H1 (cell line): ENCODE measurements at regions not wholly inside any gene's neighbourhood (a gene's known extent, or its start where the extent isn't known, plus 50 kb on each side); places are given as distances from the start of the nearest gene placed in this dataset.

Source experiments
- CTCF ChIA-PET: fragments of 300-600 bp; sonication (Branson Sonifier 250); formaldehyde crosslinking; loops from one replicate; lab custom pipeline; 2021; ENCODE audit not compliant: partially characterized antibody; lab: Charles Lee
- POLR2A ChIA-PET: fragments of 300-600 bp; sonication (Branson Sonifier 250); formaldehyde crosslinking; loops from one replicate; lab custom pipeline; 2021; ENCODE audit warnings: inconsistent platforms; ENCODE audit not compliant: partially characterized antibody; lab: Charles Lee
- DNase-seq, 2 experiments: peaks; one replicate each; pipeline versions ENCODE4 v3.0.0 to v3.0.0-alpha.2; 2010 to 2022; ENCODE audit warnings: low spot score in 2 of 2, low read depth in 1 of 2, mixed read lengths in 1 of 2
- FAIRE-seq: peaks from 2 replicates; lab custom pipeline; 2011; peaks lifted over from hg19 to GRCh38; lab: Jason Lieb, UNC
- H2AFZ ChIP-seq: 2 replicates; pipeline ENCODE4 v1.8.1; 2012; ENCODE audit warnings: low read length, inconsistent platforms
- H2AK5ac ChIP-seq: 2 replicates; pipeline ENCODE4 v1.6.1; 2013; ENCODE audit warnings: low read depth, low read length
- H2BK120ac ChIP-seq: replicated peaks from 2 replicates; pipeline ENCODE3; 2013; ENCODE audit warnings: low read depth, low read length, inconsistent platforms
- H2BK12ac ChIP-seq: 2 replicates; pipeline ENCODE4 v1.6.1; 2013; ENCODE audit warnings: low read depth, low read length
- H2BK15ac ChIP-seq: 2 replicates; pipeline ENCODE4 v1.6.1; 2013; ENCODE audit warnings: low read length
- H2BK20ac ChIP-seq: 2 replicates; pipeline ENCODE4 v1.6.1; 2013; ENCODE audit warnings: low read length
- H2BK5ac ChIP-seq: 2 replicates; pipeline ENCODE4 v1.6.1; 2013; ENCODE audit warnings: low read depth, low read length
- H3K14ac ChIP-seq: 2 replicates; pipeline ENCODE4 v1.6.1; 2013; ENCODE audit warnings: inconsistent platforms; ENCODE audit not compliant: insufficient read length
- H3K18ac ChIP-seq: 2 replicates; pipeline ENCODE4 v1.6.1; 2013; ENCODE audit warnings: low read length; ENCODE audit errors: extremely low read depth
- H3K23ac ChIP-seq: 2 replicates; pipeline ENCODE4 v1.6.1; 2013; ENCODE audit warnings: inconsistent platforms; ENCODE audit not compliant: insufficient read length
- H3K23me2 ChIP-seq: 2 replicates; pipeline ENCODE4 v1.6.1; 2013; ENCODE audit warnings: low read depth, low read length
- H3K27ac ChIP-seq: 2 replicates; pipeline ENCODE4 v1.6.1; 2011; ENCODE audit warnings: low read depth, low read length, inconsistent platforms
- H3K27me3 ChIP-seq, 4 experiments: replicated peaks in 1 of 4; 1 replicate in 1 of 4; 2 replicates in 3 of 4; pipeline versions ENCODE4 v1.6.1 to v1.8.1; 2011 to 2013; ENCODE audit warnings: low read length in 3 of 4, mild to moderate bottlenecking in 3 of 4, inconsistent platforms in 2 of 4, mixed read lengths in 2 of 4, moderate library complexity in 1 of 4; ENCODE audit not compliant: control insufficient read depth in 3 of 4, insufficient read depth in 3 of 4; ENCODE audit errors: extremely low read depth in 1 of 4
- H3K36me3 ChIP-seq, 4 experiments: 2 replicates each; pipeline versions ENCODE4 v1.6.1 to v1.8.1; 2011 to 2013; ENCODE audit warnings: mild to moderate bottlenecking in 4 of 4, low read length in 3 of 4, moderate library complexity in 2 of 4, control low read depth in 1 of 4, inconsistent platforms in 1 of 4; ENCODE audit not compliant: insufficient read depth in 4 of 4, control insufficient read depth in 2 of 4
- H3K4ac ChIP-seq: replicated peaks from 2 replicates; pipeline ENCODE3; 2013; ENCODE audit warnings: low read length, low read depth, mixed read lengths, inconsistent platforms; ENCODE audit not compliant: insufficient read length
- H3K4me1 ChIP-seq, 4 experiments: replicated peaks in 1 of 4; 1 replicate in 1 of 4; 2 replicates in 3 of 4; pipeline versions ENCODE4 v1.6.1 to v1.8.1; 2011 to 2013; ENCODE audit warnings: low read length in 3 of 4, inconsistent platforms in 2 of 4, mixed read lengths in 1 of 4; ENCODE audit not compliant: insufficient read depth in 4 of 4, control insufficient read depth in 3 of 4
- H3K4me2 ChIP-seq, 2 experiments: 2 replicates each; pipeline versions ENCODE4 v1.6.1 to v1.8.1; 2011 to 2013; ENCODE audit warnings: low read depth in 2 of 2, low read length in 2 of 2, control low read depth in 1 of 2, inconsistent platforms in 1 of 2, mild to moderate bottlenecking in 1 of 2; ENCODE audit not compliant: insufficient read depth in 1 of 2
- H3K4me3 ChIP-seq, 4 experiments: fragments of 200-600, 300-600 bp in 1 of 4; sonication (generic), shearing (Covaris generic), sonication (Bioruptor Twin) in 1 of 4; 2 replicates each; pipeline versions ENCODE4 v1.5.1 to v1.8.1; 2011 to 2016; ENCODE audit warnings: low read length in 4 of 4, low read depth in 3 of 4, control low read depth in 2 of 4, inconsistent platforms in 2 of 4, mild to moderate bottlenecking in 2 of 4, mixed read lengths in 1 of 4, moderate library complexity in 1 of 4; ENCODE audit not compliant: insufficient read depth in 2 of 4; ENCODE audit errors: extremely low read depth in 1 of 4
- H3K56ac ChIP-seq: replicated peaks from 2 replicates; pipeline ENCODE3; 2013; ENCODE audit warnings: low read depth, mild to moderate bottlenecking, mixed read lengths, low read length, inconsistent platforms; ENCODE audit not compliant: insufficient read length
- H3K79me1 ChIP-seq: 2 replicates; pipeline ENCODE4 v1.6.1; 2013; ENCODE audit warnings: low read depth, low read length, control low read depth
- H3K79me2 ChIP-seq, 2 experiments: 2 replicates each; pipeline versions ENCODE4 v1.6.1 to v1.8.1; 2012 to 2013; ENCODE audit warnings: low read length in 2 of 2, mild to moderate bottlenecking in 2 of 2, inconsistent platforms in 1 of 2; ENCODE audit not compliant: insufficient read depth in 2 of 2, control insufficient read depth in 1 of 2
- H3K9ac ChIP-seq, 4 experiments: replicated peaks in 1 of 4; 1 replicate in 1 of 4; 2 replicates in 3 of 4; pipeline versions ENCODE4 v1.6.1 to v1.8.1; 2011 to 2013; ENCODE audit warnings: low read depth in 3 of 4, low read length in 3 of 4, control low read depth in 2 of 4, mild to moderate bottlenecking in 2 of 4, moderate library complexity in 2 of 4, inconsistent platforms in 1 of 4; ENCODE audit errors: extremely low read depth in 1 of 4
- H3K9me3 ChIP-seq, 2 experiments: 2 replicates each; pipeline versions ENCODE4 v1.6.1 to v1.8.1; 2012 to 2013; ENCODE audit warnings: mild to moderate bottlenecking in 2 of 2, moderate library complexity in 2 of 2, control low read depth in 1 of 2, inconsistent platforms in 1 of 2, low read depth in 1 of 2, low read length in 1 of 2, mixed read lengths in 1 of 2; ENCODE audit not compliant: insufficient read depth in 2 of 2
- H4K20me1 ChIP-seq, 2 experiments: replicated peaks in 1 of 2; 2 replicates each; pipeline versions ENCODE3 to v1.8.1; 2011 to 2013; ENCODE audit warnings: inconsistent platforms in 2 of 2, low read length in 2 of 2, mild to moderate bottlenecking in 1 of 2; ENCODE audit not compliant: insufficient read depth in 2 of 2, control insufficient read depth in 1 of 2
- H4K5ac ChIP-seq: 2 replicates; pipeline ENCODE4 v1.6.1; 2013; ENCODE audit warnings: low read length, low read depth, mixed read lengths, inconsistent platforms; ENCODE audit not compliant: insufficient read length
- H4K8ac ChIP-seq: 2 replicates; pipeline ENCODE4 v1.8.0; 2013; ENCODE audit warnings: mild to moderate bottlenecking, moderate library complexity, low read length, inconsistent platforms; ENCODE audit not compliant: insufficient read depth; ENCODE audit errors: extremely low read depth
- H4K91ac ChIP-seq: replicated peaks from 2 replicates; pipeline ENCODE3; 2013; ENCODE audit warnings: low read length, mixed read lengths, inconsistent platforms; ENCODE audit not compliant: insufficient read length
- HDAC6 ChIP-seq: IDR thresholded peaks from one replicate; pipeline ENCODE4 v1.7.1; 2012; ENCODE audit warnings: low read depth, mild to moderate bottlenecking, inconsistent platforms, low read length, moderate library complexity
- JUN ChIP-seq: IDR thresholded peaks from 2 replicates; pipeline ENCODE4 v1.6.1; 2011; ENCODE audit warnings: low read depth, mild to moderate bottlenecking, improper control_type of control experiment, low read length
- SIRT6 ChIP-seq: IDR thresholded peaks from one replicate; pipeline ENCODE4 v1.7.1; 2012; ENCODE audit warnings: low read length, inconsistent platforms

GRCh38 chr7:37555528-37555927, 106.9 kb upstream of the ELMO1 start:
- Histone ChIP-seq H2AFZ (no peak overlapping the region), H2AK5ac (no peak overlapping the region), H2BK120ac (no peak overlapping the region), H2BK12ac (no peak overlapping the region), H3K4me1 (peaks cover 0 to 6% (median 4%) of the 10 kb centered on the region in 4 experiments; a peak in 4 of 7 replicates), H3K9me3 (peaks cover 0 to 2% of the 10 kb centered on the region in 2 experiments; a peak in 2 of 4 replicates), H3K79me2 (no peaks in the 10 kb centered on the region), H3K23ac (no peak overlapping the region), H3K36me3 (no peaks in the 10 kb centered on the region), H3K4ac (no peak overlapping the region), H4K91ac (no peak overlapping the region), H3K23me2 (no peaks in the 10 kb centered on the region), H2BK15ac (no peak overlapping the region), H4K5ac (no peak overlapping the region), H3K18ac (no peak overlapping the region)
- DNase-seq (no peak), FAIRE-seq (no peak)
- CTCF ChIA-PET = interaction anchor here (0.6 kb wide), 1 partner anchor 55 kb away, joined by 3 read pairs; no protein-coding TSS in a partner anchor
- POLR2A ChIA-PET = no interaction called here
- TF ChIP-seq HDAC6 (no peak), SIRT6 (no peak), JUN (no peak)
- TF ChIP-seq, all 59 proteins: peak for 0
- Histone ChIP-seq H3K4me2 (no peak overlapping the region), H3K14ac (no peak overlapping the region), H2BK5ac (no peak overlapping the region), H3K27me3 (no peaks in the 10 kb centered on the region), H3K56ac (no peak overlapping the region), H2BK20ac (no peak overlapping the region), H3K27ac (no peak overlapping the region), H3K9ac (no peak overlapping the region), H3K79me1 (no peaks in the 10 kb centered on the region), H4K20me1 (no peaks in the 10 kb centered on the region), H3K4me3 (no peak overlapping the region), H4K8ac (no peak overlapping the region)
